Type B pancreatic cell (in vitro differentiated cells): ENCODE measurements at regions not wholly inside any gene's neighbourhood (a gene's known extent, or its start where the extent isn't known, plus 50 kb on each side); places are given as distances from the start of the nearest gene placed in this dataset.

Experiments used
- DNase-seq: peaks from one replicate; pipeline ENCODE4 v3.0.0; 2021; ENCODE audit warnings: mixed read lengths; ENCODE audit not compliant: unreplicated experiment; ENCODE audit errors: extremely low spot score
- H3K27ac Mint-ChIP-seq: 2 replicates; pipeline ENCODE4 v1.8.0; 2021; ENCODE audit warnings: mild to moderate bottlenecking, mixed read lengths
- H3K27me3 Mint-ChIP-seq: 2 replicates; pipeline ENCODE4 v1.8.0; 2021; ENCODE audit warnings: mixed read lengths
- H3K36me3 Mint-ChIP-seq: 2 replicates; pipeline ENCODE4 v1.8.0; 2021; ENCODE audit warnings: mixed read lengths
- H3K4me1 Mint-ChIP-seq: one replicate; pipeline ENCODE4 v1.8.0; 2021; ENCODE audit warnings: mixed read lengths; ENCODE audit not compliant: unreplicated experiment
- H3K4me3 Mint-ChIP-seq: 2 replicates; pipeline ENCODE4 v1.8.0; 2021; ENCODE audit warnings: mild to moderate bottlenecking, mixed read lengths
- H3K9me3 Mint-ChIP-seq: 2 replicates; pipeline ENCODE4 v1.8.0; 2021; ENCODE audit warnings: mixed read lengths
- CTCF ChIP-seq: fragments of 200-600 bp; sonication (generic); conservative IDR thresholded peaks from 2 replicates; pipeline ENCODE4 v1.5.0; 2021; ENCODE audit warnings: antibody characterized with exemption, mild to moderate bottlenecking

- DNase-seq: no peak
- Mint-ChIP-seq H3K4me3 (no peak overlapping the region), H3K9me3 (no peaks in the 10 kb centered on the region), H3K27ac (no peak overlapping the region), H3K4me1 (no peaks in the 10 kb centered on the region), H3K27me3 (peaks cover 3% of the 10 kb centered on the region), H3K36me3 (no peaks in the 10 kb centered on the region)
- no peak for TF ChIP-seq CTCF
Measured at GRCh38 chr16:62102588-62102987, 66.3 kb upstream of the CDH8 start.

GRCh38 chr16:62100651-62101050 is 64.4 kb upstream of the CDH8 start:
- no peaks in the 10 kb centered on the region for H3K9me3 Mint-ChIP-seq
- H3K27me3 Mint-ChIP-seq: peaks cover 3% of the 10 kb centered on the region
- H3K4me1 Mint-ChIP-seq: no peaks in the 10 kb centered on the region
- no peak overlapping the region for H3K27ac Mint-ChIP-seq
- no peak for TF ChIP-seq CTCF
- no peak overlapping the region for H3K4me3 Mint-ChIP-seq
- no peak for DNase-seq
- no peaks in the 10 kb centered on the region for H3K36me3 Mint-ChIP-seq

- H3K36me3 Mint-ChIP-seq: no peaks in the 10 kb centered on the region
- no peak overlapping the region for H3K27ac Mint-ChIP-seq
- no peaks in the 10 kb centered on the region for H3K4me1 Mint-ChIP-seq
- H3K27me3 Mint-ChIP-seq: peaks cover 7% of the 10 kb centered on the region
- no peak for TF ChIP-seq CTCF
- H3K9me3 Mint-ChIP-seq: no peaks in the 10 kb centered on the region
- DNase-seq: no peak
- no peak overlapping the region for H3K4me3 Mint-ChIP-seq
Measured at GRCh38 chr16:62089715-62090114, 53.5 kb upstream of the CDH8 start.

GRCh38 chr16:62088731-62089410 is 52.6 kb upstream of the CDH8 start:
- H3K4me1 Mint-ChIP-seq: no peaks in the 10 kb centered on the region
- peaks cover 7% of the 10 kb centered on the region for H3K27me3 Mint-ChIP-seq
- no peak overlapping the region for H3K27ac Mint-ChIP-seq
- no peaks in the 10 kb centered on the region for H3K36me3 Mint-ChIP-seq
- no peak for DNase-seq
- TF ChIP-seq CTCF: no peak
- H3K4me3 Mint-ChIP-seq: no peak overlapping the region
- H3K9me3 Mint-ChIP-seq: no peaks in the 10 kb centered on the region
